Gastroesophageal sphincter (tissue), 4 donors: ENCODE measurements at regions not wholly inside any gene's neighbourhood (a gene's known extent, or its start where the extent isn't known, plus 50 kb on each side); places are given as distances from the start of the nearest gene placed in this dataset.

Experiments used
- ATAC-seq: fragments of 150-250 bp; one replicate; pipeline ENCODE4 v1.9.1; 2016; ENCODE audit warnings: mild to moderate bottlenecking, moderate library complexity
- H3K27ac ChIP-seq, 4 donors: fragments of 200-600 bp; sonication (generic) in 3 of 4; 1 replicate in 3 of 4; 2 replicates in 1 of 4; pipeline ENCODE4 v1.5.1; 2016 to 2019
- H3K27me3 ChIP-seq: fragments of 200-600 bp; sonication (generic); one replicate; pipeline ENCODE4 v1.5.1; 2019
- H3K36me3 ChIP-seq, 2 donors: fragments of 200-600 bp; sonication (generic); one replicate each; pipeline ENCODE4 v1.5.1; 2019; ENCODE audit warnings: control low read depth in 1 of 2
- H3K4me1 ChIP-seq, 3 donors: fragments of 200-600 bp; sonication (generic); 1 replicate in 2 of 3; 2 replicates in 1 of 3; pipeline ENCODE4 v1.5.1; 2016 to 2019; ENCODE audit warnings: control low read depth in 2 of 3
- H3K4me3 ChIP-seq, 2 donors: fragments of 200-600 bp; sonication (generic); one replicate each; pipeline ENCODE4 v1.5.1; 2019; ENCODE audit warnings: mild to moderate bottlenecking in 1 of 2, moderate library complexity in 1 of 2
- H3K9me3 ChIP-seq, 3 donors: fragments of 200-600 bp; sonication (generic); one replicate each; pipeline ENCODE4 v1.5.1; 2017 to 2019; ENCODE audit warnings: control low read depth in 2 of 3
- CTCF ChIP-seq, 4 experiments: fragments of 200-600 bp in 2 of 4; fragments of 450-650 bp in 2 of 4; sonication (generic) in 1 of 4; IDR thresholded peaks; one replicate each; pipeline ENCODE4 v1.5.1; 2017 to 2019; ENCODE audit warnings: antibody characterized with exemption in 4 of 4, mild to moderate bottlenecking in 2 of 4, moderate library complexity in 2 of 4
- EP300 ChIP-seq: sonication (generic); formaldehyde crosslinking; IDR thresholded peaks from one replicate; pipeline ENCODE4 v1.6.1; 2017; ENCODE audit warnings: antibody characterized with exemption, mild to moderate bottlenecking
- POLR2A ChIP-seq, 2 donors: fragments of 450-650 bp; IDR thresholded peaks; one replicate each; pipeline ENCODE4 v1.6.1; 2017; ENCODE audit warnings: antibody characterized with exemption in 2 of 2, mild to moderate bottlenecking in 2 of 2, moderate library complexity in 1 of 2
- POLR2AphosphoS5 ChIP-seq: sonication (generic); formaldehyde crosslinking; IDR thresholded peaks from one replicate; pipeline ENCODE4 v1.6.1; 2017; ENCODE audit warnings: antibody characterized with exemption
- WGBS, 2 donors: methylation state at CpG; one replicate each; pipeline ENCODE4 v1.1.5; 2018; ENCODE audit warnings: low coverage in 1 of 2; 5-methylcytosine and 5-hydroxymethylcytosine counted together

GRCh38 chr2:144128130-144128746, 391.7 kb downstream of the ZEB2 start:
- no peak for ATAC-seq
- no peak overlapping the region for H3K27ac ChIP-seq
- WGBS, 2 donors = 88 to 89% methylated on average over 1 of the region's 1 CpG

GRCh38 chr2:144127693-144128092, 392.2 kb downstream of the ZEB2 start:
- Histone ChIP-seq H3K36me3 (no peaks in the 10 kb centered on the region), H3K4me1 (no peaks in the 10 kb centered on the region), H3K9me3 (no peaks in the 10 kb centered on the region), H3K4me3 (no peak overlapping the region), H3K27me3 (no peaks in the 10 kb centered on the region), H3K27ac (no peak overlapping the region)
- WGBS, 2 donors = 80% methylated on average over 1 of the region's 2 CpGs; no CpG with 5 or more reads in 1 of the 2 donors
- no peak for ATAC-seq
- TF ChIP-seq CTCF (IDR thresholded peaks at IDR 0.05) (no peak), POLR2AphosphoS5 (no peak), EP300 (no peak), POLR2A (IDR thresholded peaks at IDR 0.05) (no peak)

More at GRCh38 chr2:144128130-144128746, 391.7 kb downstream of the ZEB2 start:
- TF ChIP-seq POLR2AphosphoS5 = no peak
- no peak for TF ChIP-seq POLR2A (IDR thresholded peaks at IDR 0.05)
- no peak for TF ChIP-seq EP300
- TF ChIP-seq CTCF (IDR thresholded peaks at IDR 0.05) = no peak
- H3K4me1 ChIP-seq = no peaks in the 10 kb centered on the region
- H3K27me3 ChIP-seq = no peaks in the 10 kb centered on the region
- H3K4me3 ChIP-seq = no peak overlapping the region
- H3K36me3 ChIP-seq = no peaks in the 10 kb centered on the region
- H3K9me3 ChIP-seq = no peaks in the 10 kb centered on the region

- TF ChIP-seq CTCF (IDR thresholded peaks at IDR 0.05) = no peak
- TF ChIP-seq EP300 = no peak
- no peak for TF ChIP-seq POLR2AphosphoS5
- TF ChIP-seq POLR2A (IDR thresholded peaks at IDR 0.05) = no peak
- no peak overlapping the region for H3K4me3 ChIP-seq
- H3K36me3 ChIP-seq = no peaks in the 10 kb centered on the region
- H3K27me3 ChIP-seq = no peaks in the 10 kb centered on the region
- no peak for ATAC-seq
- H3K9me3 ChIP-seq = no peaks in the 10 kb centered on the region
- no peaks in the 10 kb centered on the region for H3K4me1 ChIP-seq
- 100% methylated on average over 1 of the region's 1 CpG for whole genome bisulfite sequencing, 2 donors
- H3K27ac ChIP-seq = no peak overlapping the region
These were observed 393.6 kb downstream of the ZEB2 start for GRCh38 chr2:144126302-144126701.

GRCh38 chr2:144125751-144126150, 394.2 kb downstream of the ZEB2 start:
- ATAC-seq = no peak
- Histone ChIP-seq H3K36me3 (no peaks in the 10 kb centered on the region), H3K27ac (no peak overlapping the region), H3K4me3 (no peak overlapping the region), H3K9me3 (no peaks in the 10 kb centered on the region), H3K27me3 (no peaks in the 10 kb centered on the region), H3K4me1 (no peaks in the 10 kb centered on the region)
- whole genome bisulfite sequencing, 2 donors = 56 to 77% methylated on average over 2 of the region's 2 CpGs
- no peak for TF ChIP-seq POLR2A (IDR thresholded peaks at IDR 0.05)
- no peak for TF ChIP-seq CTCF (IDR thresholded peaks at IDR 0.05)
- no peak for TF ChIP-seq POLR2AphosphoS5
- no peak for TF ChIP-seq EP300

- H3K4me1 ChIP-seq = no peaks in the 10 kb centered on the region
- no peaks in the 10 kb centered on the region for H3K36me3 ChIP-seq
- H3K27ac ChIP-seq = no peak overlapping the region
- no peaks in the 10 kb centered on the region for H3K9me3 ChIP-seq
- TF ChIP-seq POLR2A (IDR thresholded peaks at IDR 0.05) (no peak), CTCF (IDR thresholded peaks at IDR 0.05) (no peak)
- no peaks in the 10 kb centered on the region for H3K27me3 ChIP-seq
- ATAC-seq = no peak
- WGBS, 2 donors = 87 to 89% methylated on average over 4 of the region's 4 CpGs
- no peak overlapping the region for H3K4me3 ChIP-seq
These were observed 395.0 kb downstream of the ZEB2 start for GRCh38 chr2:144124882-144125281.
